C4-2B (cell line): ENCODE measurements at regions not wholly inside any gene's neighbourhood (a gene's known extent, or its start where the extent isn't known, plus 50 kb on each side); places are given as distances from the start of the nearest gene placed in this dataset.
"Not testable (repeated sequence)": the region's sequence is repeated elsewhere in the genome, so short reads cannot be mapped to it uniquely, and the experiment has no call there.

Experiments used
- H3K27ac ChIP-seq: fragments of 450-650 bp; 2 replicates; pipeline ENCODE4 v1.5.1; 2017
- CTCF ChIP-seq: fragments of 450-650 bp; conservative IDR thresholded peaks from 2 replicates; pipeline ENCODE4 v1.5.1; 2017; ENCODE audit warnings: mild to moderate bottlenecking
- ZFX ChIP-seq: fragments of 450-650 bp; IDR thresholded peaks from 2 replicates; pipeline ENCODE4 v1.6.1; 2017

- no peak overlapping the region for H3K27ac ChIP-seq
- TF ChIP-seq ZFX (no peak), CTCF (no peak)
Measured at GRCh38 chr6:26272171-26272637, 92.8 kb upstream of the BTN3A2 start.

GRCh38 chr6:26273673-26274588 lies 91.1 kb upstream of the BTN3A2 start:
- no peak for TF ChIP-seq ZFX
- H3K27ac ChIP-seq, result no peak overlapping the region

- TF ChIP-seq CTCF (no peak), ZFX (no peak)
- H3K27ac ChIP-seq, result no peak overlapping the region
Measured at GRCh38 chr6:26275663-26276062, 89.3 kb upstream of the BTN3A2 start.

- no peak overlapping the region for H3K27ac ChIP-seq
- TF ChIP-seq ZFX (no peak), CTCF (no peak)
Measured at GRCh38 chr6:26276841-26277648, 88.0 kb upstream of the BTN3A2 start.

GRCh38 chr6:26278536-26278935 lies 86.5 kb upstream of the BTN3A2 start:
- TF ChIP-seq ZFX (no peak), CTCF (no peak)

GRCh38 chr6:26279371-26279770 lies 85.6 kb upstream of the BTN3A2 start:
- H3K27ac ChIP-seq, result not testable (repeated sequence)

More at GRCh38 chr6:26278536-26278935, 86.5 kb upstream of the BTN3A2 start:
- no peak overlapping the region for H3K27ac ChIP-seq

GRCh38 chr6:26280407-26280806 lies 84.6 kb upstream of the BTN3A2 start:
- no peak for TF ChIP-seq CTCF
- TF ChIP-seq ZFX, result no peak
- no peak overlapping the region for H3K27ac ChIP-seq

- H3K27ac ChIP-seq, result peak overlapping the region; percentile 99
- TF ChIP-seq CTCF, result no peak
- TF ChIP-seq ZFX, result no peak
Measured at GRCh38 chr6:26284537-26285142, 80.4 kb upstream of the BTN3A2 start.
